ENCODE measurements at regions not wholly inside any gene's neighbourhood (a gene's known extent, or its start where the extent isn't known, plus 50 kb on each side); places are given as distances from the start of the nearest gene placed in this dataset.

GRCh38 chr1:185412385-185413087 is 95.5 kb upstream of the IVNS1ABP start:
- H3K4me3 ChIP-seq: no peak overlapping the region
- TF ChIP-seq CTCF (IDR thresholded peaks at IDR 0.05): no peak
- no peak for TF ChIP-seq EP300 (IDR thresholded peaks at IDR 0.05)
- no peak for TF ChIP-seq POLR2A (IDR thresholded peaks at IDR 0.05)
- TF ChIP-seq POLR2AphosphoS5 (IDR thresholded peaks at IDR 0.05): no peak
- no peaks in the 10 kb centered on the region for H3K36me3 ChIP-seq
- H3K4me1 ChIP-seq: no peaks in the 10 kb centered on the region
- no peaks in the 10 kb centered on the region for H3K27me3 ChIP-seq
- 33 to 68% methylated on average over 7 of the region's 7 CpGs for WGBS, 2 donors
- no peaks in the 10 kb centered on the region for H3K9me3 ChIP-seq
- DNase-seq: no peak
- no peak overlapping the region for H3K27ac ChIP-seq
- intact Hi-C loops (cut with DNase I): no loop called here

- intact Hi-C loops (cut with DNase I): no loop called here
- H3K4me1 ChIP-seq: peaks cover 0 to 1% (median under 1%) of the 10 kb centered on the region in 4 donors
- no peaks in the 10 kb centered on the region for H3K36me3 ChIP-seq
- no peak overlapping the region for H3K4me3 ChIP-seq
- H3K9me3 ChIP-seq: no peaks in the 10 kb centered on the region
- no peak for DNase-seq
- H3K27ac ChIP-seq: no peak overlapping the region
- WGBS, 2 donors: 68 to 82% methylated on average over 1 of the region's 1 CpG
- no peak for TF ChIP-seq POLR2A (IDR thresholded peaks at IDR 0.05)
- no peak for TF ChIP-seq EP300 (IDR thresholded peaks at IDR 0.05)
- no peak for TF ChIP-seq POLR2AphosphoS5 (IDR thresholded peaks at IDR 0.05)
- no peak for TF ChIP-seq CTCF (IDR thresholded peaks at IDR 0.05)
- H3K27me3 ChIP-seq: no peaks in the 10 kb centered on the region
Measured at GRCh38 chr1:185409763-185410528, 92.9 kb upstream of the IVNS1ABP start.

GRCh38 chr1:185409345-185409744 is 92.3 kb upstream of the IVNS1ABP start:
- H3K36me3 ChIP-seq: no peaks in the 10 kb centered on the region
- intact Hi-C loops (cut with DNase I): no loop called here

GRCh38 chr1:185408700-185409270 is 91.7 kb upstream of the IVNS1ABP start:
- no peak for TF ChIP-seq CTCF (IDR thresholded peaks at IDR 0.05)
- TF ChIP-seq POLR2A (IDR thresholded peaks at IDR 0.05): no peak
- no peak for TF ChIP-seq POLR2AphosphoS5 (IDR thresholded peaks at IDR 0.05)
- TF ChIP-seq EP300 (IDR thresholded peaks at IDR 0.05): no peak
- Histone ChIP-seq H3K4me3 (no peak overlapping the region), H3K27me3 (no peaks in the 10 kb centered on the region), H3K36me3 (no peaks in the 10 kb centered on the region), H3K9me3 (no peaks in the 10 kb centered on the region), H3K27ac (no peak overlapping the region), H3K4me1 (peaks cover 0 to 6% (median 2%) of the 10 kb centered on the region in 4 donors)
- intact Hi-C loops (cut with DNase I): no loop called here
- no peak for DNase-seq
- WGBS, 2 donors: 67 to 70% methylated on average over 5 of the region's 5 CpGs

More at GRCh38 chr1:185409345-185409744, 92.3 kb upstream of the IVNS1ABP start:
- no peak for DNase-seq
- H3K4me3 ChIP-seq: no peak overlapping the region
- H3K9me3 ChIP-seq: no peaks in the 10 kb centered on the region
- no peaks in the 10 kb centered on the region for H3K27me3 ChIP-seq
- TF ChIP-seq EP300 (IDR thresholded peaks at IDR 0.05): no peak
- no peak for TF ChIP-seq POLR2AphosphoS5 (IDR thresholded peaks at IDR 0.05)
- TF ChIP-seq CTCF (IDR thresholded peaks at IDR 0.05): no peak
- TF ChIP-seq POLR2A (IDR thresholded peaks at IDR 0.05): no peak
- peaks cover 0 to 6% (median 2%) of the 10 kb centered on the region in 4 donors for H3K4me1 ChIP-seq
- H3K27ac ChIP-seq: no peak overlapping the region
- WGBS, 2 donors: 92% methylated on average over 4 of the region's 4 CpGs

Data from sigmoid colon (tissue), 6 donors.